Activated CD4-positive, alpha-beta T cell treated with anti-CD3 and anti-CD28 coated beads, Interleukin-2, amount 10 ng/mL, durations not matched to agents 24 days and 14 days (primary cell): ENCODE measurements at regions not wholly inside any gene's neighbourhood (a gene's known extent, or its start where the extent isn't known, plus 50 kb on each side); places are given as distances from the start of the nearest gene placed in this dataset.

Experiments used
- DNase-seq: peaks from one replicate; pipeline ENCODE4 v3.0.0; 2022
- H3K27ac Mint-ChIP-seq: one replicate; pipeline ENCODE4 v1.8.0; 2022; ENCODE audit warnings: mild to moderate bottlenecking, mixed read lengths
- H3K27me3 Mint-ChIP-seq: one replicate; pipeline ENCODE4 v1.8.0; 2022; ENCODE audit warnings: mixed read lengths
- H3K36me3 Mint-ChIP-seq: one replicate; pipeline ENCODE4 v1.8.0; 2022; ENCODE audit warnings: low read depth, mild to moderate bottlenecking, mixed read lengths
- H3K4me1 Mint-ChIP-seq: one replicate; pipeline ENCODE4 v1.8.0; 2021; ENCODE audit warnings: mixed read lengths
- H3K4me3 Mint-ChIP-seq: one replicate; pipeline ENCODE4 v1.8.0; 2022; ENCODE audit warnings: mild to moderate bottlenecking, moderate library complexity, mixed read lengths
- H3K9me3 Mint-ChIP-seq: one replicate; pipeline ENCODE4 v1.8.0; 2021; ENCODE audit warnings: mixed read lengths
- intact Hi-C: fragments of 100-400 bp; cut with micrococcal nuclease; formaldehyde crosslinking; loops from one replicate; pipeline ENCODE4 v1.15.1; 2023

DNA sequence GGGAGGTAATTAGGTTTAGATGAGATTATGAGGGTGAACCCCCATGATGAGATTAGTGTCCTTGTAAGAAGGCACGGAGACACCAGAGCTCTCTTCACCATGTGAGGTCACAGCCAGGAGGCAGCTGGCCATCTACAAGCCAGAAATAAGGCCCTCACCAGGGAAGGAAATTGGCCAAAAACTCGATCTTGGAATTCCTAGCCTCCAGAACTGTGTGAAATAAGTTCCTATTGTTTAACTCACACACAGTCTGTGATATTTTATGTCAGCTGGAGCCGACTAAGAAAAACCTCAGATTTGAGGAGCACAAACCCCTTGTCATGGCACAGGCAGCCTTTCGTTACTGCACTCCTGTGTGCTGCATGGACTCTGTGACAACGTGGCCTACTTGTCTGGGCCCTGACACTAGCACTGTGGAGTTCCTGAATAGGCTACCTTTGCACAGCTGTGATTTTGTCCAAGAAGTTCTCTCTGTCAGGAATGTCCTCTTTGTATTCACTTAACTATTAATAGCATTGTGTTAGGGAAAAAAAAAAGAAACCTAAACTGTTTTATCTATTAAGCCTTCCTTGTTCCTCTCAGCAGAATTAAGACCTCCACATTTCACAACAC is 319.8 kb downstream of the TDRD15 start:
- Mint-ChIP-seq H3K9me3 (peaks cover 4% of the 10 kb centered on the region), H3K27ac (no peak overlapping the region), H3K27me3 (no peaks in the 10 kb centered on the region), H3K4me3 (no peak overlapping the region), H3K36me3 (no peaks in the 10 kb centered on the region), H3K4me1 (no peaks in the 10 kb centered on the region)
- no peak for DNase-seq
- intact Hi-C loops: no loop called here

DNA sequence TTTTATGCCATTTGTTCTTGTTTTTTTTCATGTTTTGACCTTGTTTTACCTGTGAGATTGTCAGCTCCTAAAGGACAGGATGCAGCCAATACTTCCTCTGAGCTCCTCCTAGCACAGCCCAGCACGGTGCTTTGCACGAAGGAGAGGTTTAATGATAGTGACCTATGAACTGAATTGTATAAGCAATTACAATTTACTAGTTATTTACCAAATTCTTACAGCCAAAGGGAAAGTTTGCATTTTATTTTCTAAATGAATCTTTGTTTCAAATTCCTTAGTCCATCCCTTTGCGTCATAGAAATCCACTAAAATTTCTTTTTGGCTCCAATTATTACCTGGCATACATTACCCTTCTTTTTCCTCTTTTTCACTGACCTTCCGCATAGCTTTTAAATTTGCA is 326.1 kb downstream of the TDRD15 start:
- H3K9me3 Mint-ChIP-seq: peaks cover 4% of the 10 kb centered on the region
- no peaks in the 10 kb centered on the region for H3K4me1 Mint-ChIP-seq
- intact Hi-C loops: no loop called here
- DNase-seq: no peak
- H3K4me3 Mint-ChIP-seq: no peak overlapping the region
- no peak overlapping the region for H3K27ac Mint-ChIP-seq
- no peaks in the 10 kb centered on the region for H3K36me3 Mint-ChIP-seq
- H3K27me3 Mint-ChIP-seq: no peaks in the 10 kb centered on the region

DNA sequence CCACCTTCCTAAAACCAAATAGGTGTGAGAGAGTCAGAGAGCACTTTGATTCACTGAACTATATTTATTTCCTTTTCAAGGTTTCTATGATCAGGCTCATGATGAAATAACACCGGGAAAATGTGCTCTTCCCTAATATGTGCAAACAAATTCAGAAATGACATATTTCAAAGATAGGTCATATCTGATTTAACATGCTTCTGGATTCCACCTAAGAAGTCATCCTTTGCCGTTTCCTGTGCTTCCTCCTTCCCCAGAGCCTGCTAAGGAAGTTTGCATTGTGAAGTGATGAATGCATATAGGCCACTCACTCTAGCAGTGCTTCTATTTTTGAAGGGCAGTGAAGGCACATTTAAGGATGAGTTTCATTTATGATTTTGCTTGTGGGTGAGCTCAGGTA is 327.6 kb downstream of the TDRD15 start:
- no peak for DNase-seq
- Mint-ChIP-seq H3K9me3 (peaks cover 2% of the 10 kb centered on the region), H3K36me3 (no peaks in the 10 kb centered on the region), H3K27me3 (no peaks in the 10 kb centered on the region), H3K4me3 (no peak overlapping the region), H3K27ac (no peak overlapping the region), H3K4me1 (no peaks in the 10 kb centered on the region)
- intact Hi-C loops: no loop called here

DNA sequence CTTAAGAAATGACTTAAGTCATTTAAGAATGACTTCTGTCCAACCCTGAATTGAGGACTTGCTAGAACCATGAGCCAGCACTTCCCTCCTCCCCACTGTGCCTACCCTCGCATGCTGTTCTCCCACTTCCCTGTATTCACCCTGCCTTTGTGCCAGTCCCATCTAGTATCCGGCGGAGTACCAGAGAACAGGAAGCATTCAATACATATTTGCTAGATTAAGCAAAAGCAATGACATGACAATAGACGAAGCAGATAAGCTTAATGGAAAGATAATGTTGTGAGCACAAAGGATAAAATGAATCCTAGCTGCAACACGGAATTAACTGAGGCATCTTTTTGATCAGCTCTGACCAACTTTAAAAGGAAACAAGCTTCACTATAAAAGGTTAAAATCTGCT is 328.5 kb downstream of the TDRD15 start:
- no peaks in the 10 kb centered on the region for H3K36me3 Mint-ChIP-seq
- no peaks in the 10 kb centered on the region for H3K4me1 Mint-ChIP-seq
- no peak for DNase-seq
- no peak overlapping the region for H3K27ac Mint-ChIP-seq
- no peak overlapping the region for H3K4me3 Mint-ChIP-seq
- no peaks in the 10 kb centered on the region for H3K9me3 Mint-ChIP-seq
- intact Hi-C loops: no loop called here
- no peaks in the 10 kb centered on the region for H3K27me3 Mint-ChIP-seq

DNA sequence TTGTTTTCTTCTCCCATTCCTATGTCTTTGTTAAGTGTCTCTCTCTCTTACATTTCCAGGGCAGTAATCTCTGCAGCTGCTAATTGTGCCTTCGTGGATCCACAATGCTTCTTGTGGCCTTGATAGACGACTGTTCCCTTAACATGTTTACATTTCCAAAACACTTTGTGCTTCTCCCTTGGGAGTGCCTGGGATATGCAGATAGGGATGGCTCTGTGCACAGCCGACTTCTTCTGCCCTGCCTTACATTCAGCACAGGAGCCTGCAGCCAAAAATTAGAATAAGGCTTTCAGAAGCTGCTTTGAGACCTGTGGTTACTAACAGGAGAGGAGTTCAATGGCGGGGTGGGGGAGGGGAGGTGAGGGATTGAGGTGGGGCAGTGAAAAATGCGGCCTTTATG is 328.9 kb downstream of the TDRD15 start:
- no peak overlapping the region for H3K4me3 Mint-ChIP-seq
- H3K9me3 Mint-ChIP-seq: no peaks in the 10 kb centered on the region
- intact Hi-C loops: no loop called here
- H3K27me3 Mint-ChIP-seq: no peaks in the 10 kb centered on the region
- no peak overlapping the region for H3K27ac Mint-ChIP-seq
- no peaks in the 10 kb centered on the region for H3K36me3 Mint-ChIP-seq
- no peak for DNase-seq
- H3K4me1 Mint-ChIP-seq: no peaks in the 10 kb centered on the region

DNA sequence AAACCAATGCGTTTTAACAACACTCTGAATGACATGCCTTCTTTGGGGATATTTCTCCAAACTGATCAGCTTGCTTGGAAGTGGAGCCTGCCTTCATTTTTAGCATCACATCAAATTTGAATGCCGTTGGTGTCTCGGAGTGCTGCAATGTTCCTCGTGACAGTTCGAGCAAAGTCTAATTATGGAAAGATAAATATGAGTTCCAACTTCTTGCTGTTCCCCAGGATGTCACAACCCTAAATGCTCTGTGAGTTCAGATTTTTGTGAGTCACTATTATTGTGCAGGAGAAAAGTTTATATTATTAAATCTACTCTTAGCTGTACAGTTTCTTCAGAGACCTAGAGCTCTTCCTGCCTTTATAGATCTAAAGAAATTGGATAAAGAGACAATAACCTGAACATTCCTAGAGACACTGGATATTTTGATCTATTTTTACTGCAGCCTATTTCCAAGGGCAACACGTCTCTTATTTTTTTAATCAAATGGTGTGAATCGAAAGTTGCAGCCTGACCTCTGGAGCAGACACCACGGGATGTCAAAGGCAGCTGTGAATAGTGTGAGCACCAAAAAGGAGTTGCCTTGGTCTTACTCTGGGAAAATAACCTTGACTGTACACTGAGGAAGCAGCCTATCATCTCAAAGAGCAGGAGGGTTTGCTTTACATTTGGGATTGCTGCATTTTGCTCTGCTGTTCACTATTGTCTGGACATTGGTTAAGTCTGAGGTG is 330.1 kb downstream of the TDRD15 start:
- no peaks in the 10 kb centered on the region for H3K9me3 Mint-ChIP-seq
- no peaks in the 10 kb centered on the region for H3K36me3 Mint-ChIP-seq
- no peaks in the 10 kb centered on the region for H3K27me3 Mint-ChIP-seq
- no peak overlapping the region for H3K27ac Mint-ChIP-seq
- intact Hi-C loops: no loop called here
- no peak for DNase-seq
- no peaks in the 10 kb centered on the region for H3K4me1 Mint-ChIP-seq
- no peak overlapping the region for H3K4me3 Mint-ChIP-seq

DNA sequence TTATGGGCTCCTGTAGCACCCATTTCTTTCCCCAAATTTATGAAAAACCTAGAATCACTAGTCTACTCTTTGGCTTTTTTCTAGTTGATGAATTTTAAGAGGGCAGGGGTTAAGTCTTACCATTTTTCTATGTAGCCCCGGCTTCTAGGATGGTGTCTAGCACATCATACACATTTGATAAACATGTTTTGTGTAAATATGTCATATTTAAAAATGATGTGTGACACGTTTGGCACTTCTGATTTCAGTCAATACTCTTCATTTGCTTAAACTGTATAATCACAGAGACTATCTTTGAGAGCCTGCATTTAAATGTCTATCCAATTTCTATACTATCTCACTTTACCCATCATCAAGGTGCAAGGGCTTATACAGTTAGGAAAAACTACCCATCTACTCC is 331.1 kb downstream of the TDRD15 start:
- Mint-ChIP-seq H3K27ac (no peak overlapping the region), H3K9me3 (no peaks in the 10 kb centered on the region), H3K4me1 (no peaks in the 10 kb centered on the region), H3K27me3 (no peaks in the 10 kb centered on the region), H3K36me3 (no peaks in the 10 kb centered on the region), H3K4me3 (no peak overlapping the region)
- intact Hi-C loops: no loop called here
- DNase-seq: no peak

DNA sequence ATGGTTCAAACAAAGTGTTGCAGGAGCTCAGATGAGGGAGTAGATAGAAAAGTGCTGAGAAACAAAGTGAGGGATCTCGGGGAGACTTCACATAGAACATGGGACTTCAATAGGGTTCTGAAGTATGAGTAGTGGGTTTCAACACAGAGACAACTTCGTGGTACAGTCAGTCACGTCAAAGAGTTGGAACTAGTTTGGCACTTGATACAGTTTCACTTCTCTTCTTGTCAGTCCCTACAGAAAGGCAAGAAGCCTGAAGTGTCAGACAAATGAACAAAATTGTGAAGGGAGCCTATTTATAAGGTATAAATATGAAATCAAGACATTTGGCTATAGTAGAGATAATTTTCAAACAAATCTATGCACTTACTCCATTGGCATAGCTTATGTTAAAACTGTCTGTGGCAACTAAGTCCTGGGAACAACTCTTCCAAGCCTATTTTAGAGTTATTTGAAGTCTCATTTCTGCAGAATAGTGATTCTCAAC is 338.0 kb downstream of the TDRD15 start:
- H3K27me3 Mint-ChIP-seq: no peaks in the 10 kb centered on the region
- intact Hi-C loops: no loop called here
- H3K4me3 Mint-ChIP-seq: no peak overlapping the region
- DNase-seq: no peak
- no peak overlapping the region for H3K27ac Mint-ChIP-seq
- H3K36me3 Mint-ChIP-seq: no peaks in the 10 kb centered on the region
- H3K4me1 Mint-ChIP-seq: no peaks in the 10 kb centered on the region
- H3K9me3 Mint-ChIP-seq: peaks cover 7% of the 10 kb centered on the region

DNA sequence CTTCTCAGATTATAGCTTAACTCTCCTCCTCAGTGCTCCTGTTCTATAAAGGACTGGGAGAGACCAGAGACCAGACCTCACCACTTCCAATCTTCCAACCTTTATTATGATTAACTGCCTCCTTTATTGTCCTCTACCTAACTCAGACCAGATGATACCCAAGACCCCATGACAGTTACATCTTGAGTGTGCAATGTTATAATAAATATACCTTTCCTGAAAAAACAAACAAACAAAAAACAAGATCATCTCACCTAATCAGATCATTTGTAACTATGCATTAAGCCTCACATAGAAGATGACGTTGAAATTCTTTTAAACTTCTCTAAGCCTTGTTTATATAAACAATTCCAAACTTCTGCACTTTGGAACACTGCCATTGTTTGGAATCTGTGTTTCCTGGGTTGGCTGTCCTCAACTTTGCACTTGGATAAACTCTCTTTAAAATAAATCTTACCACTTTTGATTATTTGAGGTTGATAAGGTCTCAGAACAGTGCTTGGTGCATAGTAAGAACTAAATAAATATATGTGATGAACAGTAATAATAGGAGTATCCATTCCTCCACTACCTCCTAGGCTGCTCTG is 342.7 kb downstream of the TDRD15 start:
- Mint-ChIP-seq H3K36me3 (no peaks in the 10 kb centered on the region), H3K27me3 (no peaks in the 10 kb centered on the region), H3K4me1 (no peaks in the 10 kb centered on the region), H3K9me3 (peaks cover 7% of the 10 kb centered on the region), H3K4me3 (no peak overlapping the region), H3K27ac (no peak overlapping the region)
- intact Hi-C loops: no loop called here
- DNase-seq: no peak

DNA sequence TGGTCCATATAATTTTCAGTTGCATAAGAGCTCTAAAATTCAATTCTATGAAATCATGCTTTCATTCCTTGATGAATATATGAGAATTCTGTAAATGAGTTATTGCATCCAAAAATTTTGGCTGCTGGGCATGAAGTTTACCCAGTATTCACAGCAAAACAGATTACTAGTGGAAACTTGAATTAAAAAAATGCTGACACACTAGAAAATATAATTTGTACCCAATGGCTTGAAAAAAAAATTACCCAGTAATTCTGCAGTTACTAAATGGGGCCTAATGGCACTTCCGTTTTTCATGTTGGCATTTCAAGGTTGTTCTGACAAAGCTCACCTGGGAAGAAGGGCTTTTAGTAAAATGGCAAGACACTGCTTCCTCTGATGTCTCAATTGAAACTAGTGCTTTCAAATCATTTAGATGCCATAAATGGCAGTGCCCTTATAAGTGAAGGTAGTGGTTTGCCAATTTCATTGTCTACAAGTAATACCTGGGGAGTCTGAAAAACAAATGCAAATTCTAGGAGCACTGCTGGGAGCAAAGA is 343.6 kb downstream of the TDRD15 start:
- Mint-ChIP-seq H3K4me3 (no peak overlapping the region), H3K27me3 (no peaks in the 10 kb centered on the region), H3K9me3 (peaks cover 7% of the 10 kb centered on the region), H3K36me3 (no peaks in the 10 kb centered on the region), H3K27ac (no peak overlapping the region), H3K4me1 (no peaks in the 10 kb centered on the region)
- no peak for DNase-seq
- intact Hi-C loops: no loop called here

DNA sequence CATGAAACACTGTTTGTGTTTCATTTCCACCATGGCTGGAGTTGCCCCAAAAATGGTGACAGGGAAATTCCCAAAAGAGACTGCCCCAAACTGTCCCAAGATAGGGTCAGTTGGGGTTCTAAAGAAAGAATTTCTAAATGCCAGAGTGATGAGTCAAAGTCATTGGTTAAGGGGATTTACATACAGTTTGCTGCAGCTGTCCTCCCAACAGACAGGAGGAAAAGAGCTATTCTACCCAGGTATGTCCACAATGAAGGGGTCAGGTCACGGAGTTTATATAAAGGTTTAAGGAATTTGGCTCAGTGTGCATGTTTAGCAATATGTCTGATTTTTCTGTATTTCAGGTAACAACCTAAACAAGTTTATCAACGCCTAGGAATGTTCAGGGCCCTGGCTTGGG is 344.1 kb downstream of the TDRD15 start:
- no peak overlapping the region for H3K4me3 Mint-ChIP-seq
- peak; percentile 25 for DNase-seq
- H3K36me3 Mint-ChIP-seq: no peaks in the 10 kb centered on the region
- H3K4me1 Mint-ChIP-seq: no peaks in the 10 kb centered on the region
- no peaks in the 10 kb centered on the region for H3K27me3 Mint-ChIP-seq
- H3K9me3 Mint-ChIP-seq: peaks cover 7% of the 10 kb centered on the region
- intact Hi-C loops: no loop called here
- no peak overlapping the region for H3K27ac Mint-ChIP-seq

DNA sequence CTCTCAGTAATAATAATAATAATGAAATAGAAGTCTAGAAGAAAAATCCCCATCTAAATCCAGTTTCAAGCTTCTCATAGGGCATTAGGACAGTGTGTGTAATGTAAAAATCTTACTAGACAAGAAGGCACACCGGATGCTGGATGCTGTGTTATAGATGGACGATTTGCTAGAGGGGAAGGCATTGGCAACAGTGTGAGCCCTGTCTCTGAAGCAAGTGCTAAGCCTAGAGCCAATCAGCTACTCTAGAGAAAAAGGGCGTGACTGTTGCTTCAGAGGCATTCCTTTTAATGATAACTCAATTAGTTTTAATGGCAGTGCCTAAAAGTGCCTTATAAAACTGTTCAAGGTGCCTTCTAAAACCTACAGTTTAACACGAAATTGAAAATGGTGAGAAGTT is 344.9 kb downstream of the TDRD15 start:
- Mint-ChIP-seq H3K4me3 (no peak overlapping the region), H3K36me3 (no peaks in the 10 kb centered on the region), H3K27me3 (no peaks in the 10 kb centered on the region), H3K4me1 (no peaks in the 10 kb centered on the region), H3K9me3 (peaks cover 7% of the 10 kb centered on the region), H3K27ac (no peak overlapping the region)
- intact Hi-C loops: no loop called here
- no peak for DNase-seq

DNA sequence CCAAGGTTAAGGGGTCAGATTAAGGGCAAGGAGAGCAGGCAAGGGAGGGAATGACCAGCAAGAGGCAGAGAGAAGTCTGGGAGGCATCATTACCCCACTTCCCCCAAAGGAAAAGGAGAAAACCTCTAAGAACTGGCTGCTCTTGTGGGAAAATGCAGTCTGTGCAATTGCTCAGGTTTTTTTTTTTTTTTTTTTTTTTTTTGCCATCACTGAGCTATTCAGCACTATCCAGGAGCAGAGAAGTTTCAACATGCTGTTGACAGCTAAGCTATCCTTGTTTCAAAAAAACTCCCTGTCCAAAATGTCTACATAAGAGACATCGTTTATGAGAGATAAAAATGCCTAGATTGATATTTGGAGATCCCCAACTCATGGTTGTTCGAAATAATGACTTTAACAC is 345.4 kb downstream of the TDRD15 start:
- intact Hi-C loops: no loop called here
- H3K27me3 Mint-ChIP-seq: no peaks in the 10 kb centered on the region
- peaks cover 7% of the 10 kb centered on the region for H3K9me3 Mint-ChIP-seq
- H3K27ac Mint-ChIP-seq: no peak overlapping the region
- H3K4me3 Mint-ChIP-seq: no peak overlapping the region
- no peaks in the 10 kb centered on the region for H3K4me1 Mint-ChIP-seq
- no peaks in the 10 kb centered on the region for H3K36me3 Mint-ChIP-seq
- DNase-seq: no peak

DNA sequence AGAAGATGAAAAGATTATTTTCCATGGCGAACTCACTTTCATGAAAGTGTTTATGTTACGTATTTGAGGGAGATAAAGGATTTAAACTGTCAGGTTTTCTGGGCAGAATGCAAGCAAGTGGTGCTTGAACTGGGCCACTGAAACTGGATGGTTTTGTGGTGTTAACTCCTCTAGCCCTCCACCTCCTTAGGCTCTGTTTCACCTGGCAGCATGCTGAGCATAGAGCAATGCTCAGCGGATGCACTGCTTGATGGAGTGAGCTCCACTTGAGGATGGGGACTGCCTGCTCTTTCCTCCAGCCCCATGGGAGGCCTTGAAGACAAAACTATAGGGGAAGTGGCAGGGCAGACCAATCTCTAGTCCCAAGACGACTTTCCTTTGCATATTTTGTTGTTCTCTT is 345.8 kb downstream of the TDRD15 start:
- Mint-ChIP-seq H3K9me3 (peaks cover 7% of the 10 kb centered on the region), H3K4me3 (no peak overlapping the region), H3K27me3 (no peaks in the 10 kb centered on the region), H3K36me3 (no peaks in the 10 kb centered on the region), H3K4me1 (no peaks in the 10 kb centered on the region), H3K27ac (no peak overlapping the region)
- intact Hi-C loops: no loop called here
- no peak for DNase-seq
